DOHH2 (cell line): ENCODE measurements at regions not wholly inside any gene's neighbourhood (a gene's known extent, or its start where the extent isn't known, plus 50 kb on each side); places are given as distances from the start of the nearest gene placed in this dataset.

Experiments
- H3F3A ChIP-seq: fragments of 200-600 bp; sonication (generic), shearing (Covaris generic); 2 replicates; pipeline ENCODE4 v1.6.0; 2016; ENCODE audit warnings: antibody characterized with exemption, mild to moderate bottlenecking; ENCODE audit not compliant: control insufficient read depth, insufficient read depth
- H3K27ac ChIP-seq: fragments of 200-600 bp; sonication (generic); 2 replicates; pipeline ENCODE4 v1.5.1; 2014; ENCODE audit warnings: low read depth, mild to moderate bottlenecking, low read length, moderate library complexity
- H3K27me3 ChIP-seq: fragments of 200-600 bp; sonication (generic); 2 replicates; pipeline ENCODE4 v1.6.1; 2014; ENCODE audit warnings: mild to moderate bottlenecking, low read length, mixed read lengths; ENCODE audit not compliant: control insufficient read depth
- H3K36me3 ChIP-seq: fragments of 200-600 bp; sonication (generic); 2 replicates; pipeline ENCODE4 v1.6.1; 2014; ENCODE audit warnings: mild to moderate bottlenecking, low read length, moderate library complexity, mixed read lengths; ENCODE audit not compliant: control insufficient read depth
- H3K4me1 ChIP-seq: fragments of 200-600 bp; sonication (generic); 2 replicates; pipeline ENCODE4 v1.6.1; 2014; ENCODE audit warnings: mild to moderate bottlenecking, low read length, mixed read lengths; ENCODE audit not compliant: control insufficient read depth
- H3K4me2 ChIP-seq: fragments of 200-600 bp; sonication (generic); 2 replicates; pipeline ENCODE4 v1.6.0; 2014; ENCODE audit warnings: mild to moderate bottlenecking, low read length, moderate library complexity
- H3K4me3 ChIP-seq: fragments of 200-600 bp; sonication (generic); 2 replicates; pipeline ENCODE4 v1.5.1; 2014; ENCODE audit warnings: mild to moderate bottlenecking, low read length, mixed read lengths
- H3K79me2 ChIP-seq: fragments of 200-600 bp; sonication (generic); 2 replicates; pipeline ENCODE4 v1.6.1; 2014; ENCODE audit warnings: mild to moderate bottlenecking, low read length, mixed read lengths; ENCODE audit not compliant: control insufficient read depth
- H3K9me2 ChIP-seq: fragments of 200-600 bp; sonication (generic); replicated peaks from 2 replicates; pipeline ENCODE4 v1.6.1; 2014; ENCODE audit warnings: mild to moderate bottlenecking, low read length, mixed read lengths; ENCODE audit not compliant: control insufficient read depth
- H3K9me3 ChIP-seq: fragments of 200-600 bp; sonication (generic); 2 replicates; pipeline ENCODE4 v1.6.1; 2014; ENCODE audit warnings: antibody characterized with exemption, low read length, mixed read lengths; ENCODE audit not compliant: control insufficient read depth, insufficient read depth
- H4K20me1 ChIP-seq: fragments of 200-600 bp; sonication (generic); 2 replicates; pipeline ENCODE4 v1.6.0; 2014; ENCODE audit warnings: low read depth, mild to moderate bottlenecking, antibody characterized with exemption, low read length, moderate library complexity; ENCODE audit not compliant: control insufficient read depth, insufficient read depth
- CTCF ChIP-seq: fragments of 200-600 bp; sonication (generic); IDR thresholded peaks from one replicate; pipeline ENCODE4 v1.5.1; 2014; ENCODE audit warnings: antibody characterized with exemption, mild to moderate bottlenecking, low read depth, low read length; ENCODE audit not compliant: poor library complexity, severe bottlenecking
- EZH2phosphoT487 ChIP-seq: fragments of 200-600 bp; sonication (generic); IDR thresholded peaks from 2 replicates; pipeline ENCODE4 v1.6.1; 2017; ENCODE audit warnings: borderline replicate concordance, mild to moderate bottlenecking, antibody characterized with exemption, low read length, moderate library complexity, mixed read lengths

DNA sequence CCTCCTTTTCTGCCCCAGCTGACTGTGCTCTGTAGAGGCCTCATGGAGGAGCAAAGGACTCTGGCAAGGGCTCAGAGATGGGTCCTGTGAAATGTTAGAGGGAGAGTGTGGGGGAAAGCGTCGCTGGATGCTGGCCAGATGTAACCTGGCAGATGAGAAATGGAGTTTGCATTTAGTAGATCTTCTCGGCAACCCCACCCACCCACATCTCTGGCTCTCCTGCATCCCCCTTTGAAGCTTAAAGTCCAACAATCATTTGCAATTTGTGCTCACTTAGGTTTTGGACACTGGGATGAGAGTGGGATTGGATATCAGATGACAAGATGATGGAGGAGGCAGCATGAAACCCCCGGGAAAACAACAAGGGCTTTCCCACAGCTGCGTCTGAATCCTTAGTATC is 523.6 kb upstream of the MCTP2 start:
- Histone ChIP-seq H3K4me3 (no peak overlapping the region), H3K79me2 (no peaks in the 10 kb centered on the region), H3K36me3 (no peaks in the 10 kb centered on the region), H3K9me3 (no peaks in the 10 kb centered on the region), H3K4me2 (no peak overlapping the region), H3K4me1 (no peaks in the 10 kb centered on the region), H3K27ac (no peak overlapping the region), H4K20me1 (no peaks in the 10 kb centered on the region), H3K9me2 (no peaks in the 10 kb centered on the region), H3K27me3 (no peaks in the 10 kb centered on the region), H3F3A (no peaks in the 10 kb centered on the region)
- TF ChIP-seq EZH2phosphoT487 (no peak), CTCF (no peak)

GRCh38 chr15:93706495-93707292 is 524.7 kb upstream of the MCTP2 start:
- no peaks in the 10 kb centered on the region for H3K79me2 ChIP-seq
- no peaks in the 10 kb centered on the region for H3F3A ChIP-seq
- TF ChIP-seq CTCF, result no peak
- no peak for TF ChIP-seq EZH2phosphoT487
- H3K4me1 ChIP-seq, result no peaks in the 10 kb centered on the region
- H3K27me3 ChIP-seq, result no peaks in the 10 kb centered on the region
- no peak overlapping the region for H3K4me2 ChIP-seq
- H3K9me2 ChIP-seq, result no peaks in the 10 kb centered on the region
- H3K9me3 ChIP-seq, result no peaks in the 10 kb centered on the region
- no peaks in the 10 kb centered on the region for H3K36me3 ChIP-seq
- no peak overlapping the region for H3K4me3 ChIP-seq
- no peaks in the 10 kb centered on the region for H4K20me1 ChIP-seq
- no peak overlapping the region for H3K27ac ChIP-seq

GRCh38 chr15:93705753-93706455 is 525.5 kb upstream of the MCTP2 start:
- Histone ChIP-seq H3K9me3 (no peaks in the 10 kb centered on the region), H3K9me2 (no peaks in the 10 kb centered on the region), H3K36me3 (no peaks in the 10 kb centered on the region), H3K27ac (no peak overlapping the region), H3K27me3 (no peaks in the 10 kb centered on the region), H3K4me1 (no peaks in the 10 kb centered on the region), H3K4me3 (no peak overlapping the region), H4K20me1 (no peaks in the 10 kb centered on the region), H3K79me2 (no peaks in the 10 kb centered on the region), H3F3A (no peaks in the 10 kb centered on the region), H3K4me2 (no peak overlapping the region)
- TF ChIP-seq EZH2phosphoT487 (no peak), CTCF (no peak)
